Kasumi-1 (cell line): ENCODE measurements at regions not wholly inside any gene's neighbourhood (a gene's known extent, or its start where the extent isn't known, plus 50 kb on each side); places are given as distances from the start of the nearest gene placed in this dataset.

ENCODE experiments used
- DNase-seq, 2 experiments: peaks; one replicate each; lab custom pipeline; 2025; lab: John Stamatoyannopoulos, UW

GRCh38 chr5:8561854-8562253 is 692.9 kb downstream of the MTRR start:
- no peak for DNase-seq

DNA sequence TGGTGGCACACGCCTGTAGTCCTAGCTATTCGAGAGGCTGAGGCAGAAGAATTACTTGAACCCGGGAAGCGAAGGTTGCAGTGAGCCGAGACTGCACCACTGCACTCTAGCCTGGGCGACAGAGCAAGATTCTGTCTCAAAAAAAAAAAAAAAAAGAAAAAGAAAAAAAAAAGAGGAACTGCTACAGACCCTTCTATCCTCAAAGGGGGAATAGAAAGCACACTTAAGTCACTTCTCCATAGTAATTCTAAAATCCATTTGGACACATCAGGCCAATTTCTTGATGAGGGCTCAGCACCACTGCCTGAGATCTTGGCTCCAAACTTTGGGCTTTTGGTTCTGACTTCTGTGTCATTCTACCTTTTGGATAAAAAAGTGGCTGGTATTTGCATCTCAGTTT is 694.6 kb downstream of the MTRR start:
- DNase-seq: peak; percentile 4 to 25

GRCh38 chr5:8568858-8569257 is 699.9 kb downstream of the MTRR start:
- no peak for DNase-seq

- no peak for DNase-seq
These were observed 701.6 kb downstream of the MTRR start for GRCh38 chr5:8570528-8570927.

DNA sequence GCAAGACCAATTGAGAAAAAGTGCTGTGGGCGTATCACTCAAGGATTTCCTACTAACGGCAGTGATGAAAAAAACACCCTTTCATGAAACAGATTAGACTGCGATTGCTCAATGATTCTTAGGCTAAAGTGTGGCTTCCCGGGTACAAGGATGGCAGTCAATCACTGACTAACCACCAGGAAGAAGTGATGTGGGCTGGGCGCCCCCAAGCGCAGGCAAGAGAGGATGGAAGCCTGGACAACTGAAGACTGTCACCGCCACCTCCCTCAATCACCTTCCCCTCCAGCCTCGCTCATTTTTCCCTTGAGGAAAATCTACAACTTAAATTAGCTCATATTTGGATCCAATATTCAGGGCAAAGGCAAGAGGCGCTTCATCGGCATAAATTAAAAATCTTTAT is 707.2 kb downstream of the MTRR start:
- DNase-seq: no peak

DNA sequence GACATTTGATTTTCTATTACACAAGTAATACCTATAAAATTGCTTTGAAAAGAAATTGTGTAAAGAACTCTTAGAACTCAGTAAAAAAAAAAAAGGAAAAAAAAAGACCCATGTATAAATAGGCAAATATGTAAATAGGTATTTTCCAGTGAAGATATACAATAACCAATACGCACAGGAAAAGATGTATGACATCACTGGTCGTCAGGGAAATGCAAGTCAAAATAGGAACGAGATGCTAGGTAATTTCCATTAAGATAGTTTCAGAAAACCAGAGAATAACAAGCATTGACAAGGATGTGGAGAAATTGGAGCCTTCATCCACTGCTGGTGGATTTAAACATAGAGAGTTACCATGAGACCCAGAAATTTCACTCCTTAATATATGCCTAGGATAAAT is 708.8 kb downstream of the MTRR start:
- no peak for DNase-seq

DNA sequence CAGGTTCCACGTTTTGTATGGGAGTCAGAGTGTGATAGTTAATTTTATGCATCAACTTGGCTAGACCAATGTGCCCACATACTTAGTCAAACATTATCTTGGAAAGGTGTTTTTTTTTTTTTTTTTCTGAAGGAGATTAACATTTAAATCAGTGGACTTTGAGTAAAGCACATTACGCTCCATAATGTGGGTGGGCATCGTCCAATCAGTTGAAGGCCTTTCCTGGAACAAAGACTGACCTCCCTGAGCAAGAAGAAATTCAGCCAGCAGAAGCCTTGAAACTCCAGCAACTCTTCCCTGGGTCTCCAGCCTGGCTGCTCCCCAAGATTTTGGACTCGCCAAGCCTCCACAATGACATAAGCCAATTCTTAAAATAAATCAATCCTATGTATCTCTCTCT is 711.4 kb downstream of the MTRR start:
- no peak for DNase-seq

GRCh38 chr5:8581047-8581446 is 712.1 kb downstream of the MTRR start:
- DNase-seq: no peak

DNA sequence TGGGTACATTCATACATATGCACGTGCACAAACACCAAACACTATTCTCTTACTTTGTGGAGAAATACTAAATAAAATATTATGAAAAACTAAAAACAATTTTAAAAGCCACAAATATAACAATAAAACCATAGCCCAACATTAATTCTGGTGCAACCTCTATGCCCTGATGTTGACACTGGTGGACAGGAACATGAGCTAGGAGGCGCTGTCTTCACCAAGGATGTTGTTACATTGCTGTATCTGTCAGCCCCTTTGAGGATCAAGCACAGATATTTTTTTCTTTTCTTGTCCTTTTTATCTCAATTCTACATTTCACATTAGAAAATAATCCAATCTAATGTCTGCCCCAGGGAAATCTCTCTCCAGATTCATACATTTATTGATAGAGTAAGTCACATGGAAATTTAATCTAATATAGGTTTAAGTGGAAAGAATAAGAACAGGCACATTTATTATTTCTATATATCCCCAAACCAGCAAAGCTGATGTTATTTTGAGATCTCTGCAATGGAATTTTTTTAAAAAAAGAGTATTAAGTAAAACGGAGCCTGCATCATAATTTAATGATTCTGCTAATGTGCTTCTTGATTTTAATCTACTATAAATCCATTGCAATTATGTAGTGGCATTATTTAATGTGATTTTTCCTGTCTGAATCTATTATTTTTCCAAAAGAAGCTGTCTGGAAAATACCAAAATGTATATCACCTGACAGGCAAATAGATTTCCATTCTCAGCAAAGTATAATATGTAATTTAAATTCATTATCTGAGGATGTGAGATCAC is 716.5 kb downstream of the MTRR start:
- DNase-seq: no peak

DNA sequence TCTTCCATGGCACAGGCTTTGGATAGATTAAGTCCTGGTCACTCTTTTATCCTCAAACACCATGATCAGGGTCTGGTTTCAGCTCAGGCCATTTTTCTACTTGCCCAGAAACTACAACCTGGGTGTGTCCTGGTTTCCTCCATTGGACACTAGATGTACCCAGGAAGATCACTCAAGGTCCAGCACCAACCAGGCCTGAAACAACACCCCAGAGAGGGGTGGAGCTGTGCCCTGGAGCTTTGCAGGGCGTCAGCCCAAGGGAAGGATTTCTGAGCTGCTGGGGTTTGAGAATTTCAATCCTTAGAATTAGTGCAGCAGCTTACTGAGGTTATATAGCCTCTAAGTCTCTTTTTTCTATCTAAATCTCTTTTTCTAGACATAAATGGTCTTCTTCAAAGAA is 722.0 kb downstream of the MTRR start:
- DNase-seq: no peak

DNA sequence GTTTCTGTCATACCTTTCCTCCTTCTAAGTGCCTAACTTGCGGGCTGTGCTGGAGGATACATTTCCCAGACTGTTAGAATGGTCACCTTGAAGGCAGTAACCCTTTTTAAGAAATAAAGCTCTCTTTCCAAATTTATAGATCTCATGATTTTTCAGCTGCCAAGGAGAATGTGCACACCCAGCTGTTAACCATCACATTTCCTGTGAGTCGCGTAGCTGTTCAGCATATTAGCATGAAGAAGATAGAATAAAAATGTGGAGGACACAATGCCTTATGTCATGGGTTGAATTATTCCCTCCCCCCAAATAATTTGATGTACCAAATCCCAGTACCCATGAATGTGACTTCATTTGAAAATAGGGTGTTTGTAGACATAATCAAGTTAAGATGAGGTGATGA is 729.4 kb downstream of the MTRR start:
- no peak for DNase-seq

DNA sequence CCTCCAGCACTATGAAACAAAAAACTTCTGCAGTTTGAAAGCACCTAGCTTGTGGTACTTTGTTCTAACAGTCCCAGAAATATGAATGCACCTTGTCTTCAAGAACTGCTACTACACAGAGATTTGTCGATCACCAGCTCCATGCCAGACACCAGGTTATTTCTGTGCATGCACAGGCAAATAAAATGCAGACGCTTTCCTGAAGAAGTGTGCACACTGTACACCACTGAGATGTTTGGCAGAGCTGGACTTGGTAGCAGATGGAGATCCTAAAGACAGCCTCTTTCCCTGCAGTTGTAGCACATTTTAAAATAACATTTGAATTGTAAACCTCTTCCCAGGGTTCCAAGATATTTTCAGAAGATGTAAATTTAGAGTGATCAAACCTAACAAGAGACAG is 730.0 kb downstream of the MTRR start:
- DNase-seq: no peak

- DNase-seq: no peak
These were observed 731.9 kb downstream of the MTRR start for GRCh38 chr5:8600843-8601242.

GRCh38 chr5:8601831-8602354 is 732.9 kb downstream of the MTRR start:
- no peak for DNase-seq

DNA sequence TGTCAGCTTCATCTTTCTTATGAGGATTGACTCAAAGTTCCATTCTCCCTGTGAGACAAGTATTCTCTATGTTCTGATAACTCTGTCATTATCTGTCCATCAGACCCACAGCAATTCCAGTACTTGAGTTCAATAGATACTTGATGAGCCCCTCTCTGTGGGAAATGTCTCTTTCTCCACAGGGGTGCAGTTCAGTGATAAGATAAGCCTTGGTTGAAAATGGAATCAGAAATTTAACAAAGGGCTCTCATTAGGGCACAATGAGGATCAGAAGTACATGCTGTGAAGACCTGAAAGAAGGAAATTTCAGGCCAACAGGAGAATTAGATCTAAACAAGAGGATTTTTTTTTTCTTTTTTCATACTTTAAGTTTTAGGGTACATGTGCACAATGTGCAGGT is 737.3 kb downstream of the MTRR start:
- DNase-seq: no peak

DNA sequence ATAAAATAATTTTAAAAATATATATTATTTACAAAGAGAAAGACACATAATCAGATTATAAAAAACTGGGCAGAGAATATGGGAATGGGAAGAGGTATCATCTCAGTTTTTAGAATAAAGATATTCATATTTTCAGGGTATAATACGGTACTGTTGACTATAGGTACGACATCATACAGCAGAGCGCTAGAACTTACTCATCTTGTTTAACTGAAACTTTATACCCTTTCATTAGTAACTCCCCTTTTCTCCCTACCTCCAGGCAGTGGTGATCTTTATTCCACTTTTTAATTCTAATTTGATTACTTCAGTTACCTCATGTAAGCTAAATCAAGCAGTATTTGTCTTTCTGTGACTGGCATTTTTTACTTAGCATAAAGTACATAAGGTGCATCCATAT is 742.1 kb downstream of the MTRR start:
- DNase-seq: no peak

DNA sequence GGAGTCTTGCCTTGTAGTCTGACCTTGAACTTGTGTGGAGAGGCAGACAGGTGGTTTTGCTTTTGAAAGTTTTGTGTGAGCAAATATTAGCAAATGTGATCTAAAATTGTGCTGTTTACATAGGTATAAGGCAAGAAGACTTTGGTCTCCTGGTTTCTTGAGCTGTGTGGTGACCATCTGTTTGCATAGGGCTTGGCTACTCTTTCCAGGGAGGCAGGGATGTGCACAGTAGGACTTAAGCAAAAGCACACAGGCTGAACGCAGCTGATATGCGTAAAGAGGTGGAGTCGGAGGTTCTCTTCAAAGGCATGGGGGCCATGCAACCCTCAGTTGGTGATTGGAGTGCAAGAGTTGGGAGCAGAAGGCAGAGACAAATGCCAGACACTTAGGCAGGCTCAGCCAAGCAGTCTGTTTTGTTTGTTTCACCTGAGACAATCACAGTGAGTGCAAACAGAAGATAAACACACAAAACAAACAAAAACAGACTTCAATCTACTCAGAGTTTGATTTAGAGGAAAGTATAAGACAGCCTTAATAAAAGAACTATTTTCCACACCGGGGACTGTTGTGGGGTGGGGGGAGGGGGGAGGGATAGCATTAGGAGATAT is 744.2 kb downstream of the MTRR start:
- no peak for DNase-seq

DNA sequence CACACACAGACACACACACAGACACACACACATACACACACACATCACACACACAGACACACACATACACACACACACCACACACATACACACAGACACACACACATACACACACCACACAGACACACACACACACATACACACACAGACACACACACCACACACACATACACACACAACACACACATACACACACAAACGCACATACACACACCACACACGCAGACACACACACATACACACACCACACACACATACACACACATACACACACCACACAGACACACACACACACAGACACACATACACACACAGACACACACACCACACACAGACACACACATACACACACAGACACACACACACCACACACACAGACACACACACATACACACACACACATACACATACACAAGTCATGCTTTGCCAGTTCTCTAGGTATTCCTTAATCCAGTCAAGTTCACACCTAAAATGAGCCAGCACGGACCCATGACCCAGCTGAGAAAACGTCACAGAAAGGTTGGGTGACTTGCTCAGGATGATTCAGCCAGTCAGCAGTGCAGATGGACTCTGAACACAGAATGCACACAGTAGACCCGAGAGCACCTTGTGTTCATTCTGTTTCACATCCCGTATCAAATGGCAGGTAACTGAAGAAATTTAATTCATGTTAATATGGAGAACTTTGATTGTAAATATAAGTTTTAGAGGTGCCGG is 746.4 kb downstream of the MTRR start:
- DNase-seq: no peak

DNA sequence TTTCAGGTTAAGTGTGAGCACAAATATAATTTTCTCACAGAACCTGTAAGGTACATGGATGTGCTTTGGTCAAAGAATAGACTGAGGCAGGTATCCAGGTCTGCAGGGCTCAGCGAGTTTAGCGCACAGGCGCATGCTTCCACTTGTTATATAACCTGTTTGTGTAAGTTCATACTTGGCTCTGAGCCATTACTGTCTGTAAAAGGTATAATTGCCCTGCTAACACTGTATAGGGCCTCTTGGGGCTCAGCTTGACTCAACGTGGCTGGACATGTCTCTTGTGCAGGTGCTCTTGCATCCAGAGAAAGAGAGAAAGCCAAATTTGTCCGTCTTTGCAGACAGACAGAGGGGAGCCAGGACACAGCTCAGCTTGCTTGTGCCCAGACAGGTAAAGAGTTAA is 759.6 kb downstream of the MTRR start:
- DNase-seq: no peak

DNA sequence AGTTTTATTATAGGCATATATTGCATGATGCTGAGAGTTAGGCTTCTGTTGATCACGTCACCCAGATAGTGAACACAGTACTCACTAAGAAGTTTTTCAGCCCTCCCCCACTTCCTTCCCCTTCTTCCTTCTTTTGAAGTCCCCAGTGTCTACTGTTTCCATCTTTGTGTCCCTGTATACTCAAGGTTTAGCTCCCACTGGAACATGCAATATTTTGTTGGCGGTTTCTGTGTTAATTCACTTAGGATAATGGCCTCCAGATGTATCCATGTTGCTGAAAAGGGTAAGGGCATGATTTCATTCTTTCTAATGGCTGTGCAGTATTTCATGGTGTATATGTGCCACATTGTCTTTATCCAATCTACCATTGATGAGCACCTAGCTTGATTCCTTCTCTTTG is 764.3 kb downstream of the MTRR start:
- DNase-seq: no peak

GRCh38 chr5:8633696-8634095 is 764.7 kb downstream of the MTRR start:
- DNase-seq: no peak

- no peak for DNase-seq
These were observed 765.3 kb downstream of the MTRR start for GRCh38 chr5:8634219-8634618.
